GM10266 (cell line): ENCODE measurements at regions not wholly inside any gene's neighbourhood (a gene's known extent, or its start where the extent isn't known, plus 50 kb on each side); places are given as distances from the start of the nearest gene placed in this dataset.

Experiments
- DNase-seq: peaks from one replicate; pipeline ENCODE4 v3.0.0; 2012; ENCODE audit errors: extremely low spot score
- CTCF ChIP-seq: IDR thresholded peaks from 2 replicates; pipeline ENCODE4 v1.5.1; 2012; ENCODE audit warnings: mild to moderate bottlenecking, low read depth; ENCODE audit not compliant: control insufficient read depth, insufficient read depth; ENCODE audit errors: missing control alignments

- no peak for DNase-seq
Observed at GRCh38 chr4:116913451-116913850, 171.9 kb downstream of the TRAM1L1 start.

GRCh38 chr4:116906758-116907157, 178.6 kb downstream of the TRAM1L1 start:
- no peak for TF ChIP-seq CTCF
- no peak for DNase-seq

More at GRCh38 chr4:116913451-116913850, 171.9 kb downstream of the TRAM1L1 start:
- TF ChIP-seq CTCF = no peak

GRCh38 chr4:116899561-116899960, 185.8 kb downstream of the TRAM1L1 start:
- no peak for TF ChIP-seq CTCF
- DNase-seq = no peak

GRCh38 chr4:116885579-116885978, 199.8 kb downstream of the TRAM1L1 start:
- no peak for DNase-seq
- TF ChIP-seq CTCF = no peak

- no peak for DNase-seq
- TF ChIP-seq CTCF = no peak
Observed at GRCh38 chr4:116882503-116882902, 202.9 kb downstream of the TRAM1L1 start.

- DNase-seq = no peak
- TF ChIP-seq CTCF = no peak
Observed at GRCh38 chr4:116881077-116881476, 204.3 kb downstream of the TRAM1L1 start.

GRCh38 chr4:116880625-116881024, 204.8 kb downstream of the TRAM1L1 start:
- DNase-seq = no peak
- TF ChIP-seq CTCF = no peak
